SK-N-MC (cell line): ENCODE measurements at regions not wholly inside any gene's neighbourhood (a gene's known extent, or its start where the extent isn't known, plus 50 kb on each side); places are given as distances from the start of the nearest gene placed in this dataset.

Source experiments
- DNase-seq: peaks from one replicate; pipeline ENCODE4 v3.0.0-alpha.2; 2011; ENCODE audit warnings: low read depth, low spot score
- H3K27ac ChIP-seq: fragments of 200-600 bp; sonication (generic); 2 replicates; pipeline ENCODE4 v1.5.1; 2016; ENCODE audit warnings: mixed run types
- H3K36me3 ChIP-seq: fragments of 200-600 bp; sonication (generic); 2 replicates; pipeline ENCODE4 v1.6.1; 2017; ENCODE audit warnings: antibody characterized with exemption, low read length, mixed read lengths; ENCODE audit not compliant: insufficient read depth
- H3K4me3 ChIP-seq: fragments of 200-600 bp; sonication (generic); 2 replicates; pipeline ENCODE4 v1.5.1; 2016
- H3K9ac ChIP-seq: fragments of 200-600 bp; sonication (generic); 2 replicates; pipeline ENCODE4 v1.8.0; 2017; ENCODE audit warnings: mixed run types, mixed read lengths; ENCODE audit not compliant: insufficient read length
- H3K9me3 ChIP-seq: fragments of 200-600 bp; sonication (generic); 2 replicates; pipeline ENCODE4 v1.6.1; 2017; ENCODE audit warnings: low read depth, mild to moderate bottlenecking, antibody characterized with exemption, low read length, moderate library complexity, mixed read lengths
- EZH2 ChIP-seq: fragments of 200-600 bp; sonication (generic); IDR thresholded peaks from one replicate; pipeline ENCODE4 v1.6.1; 2017; ENCODE audit warnings: antibody characterized with exemption
- FOXP2 ChIP-seq: optimal IDR thresholded peaks from 2 replicates; pipeline ENCODE3; 2011; ENCODE audit warnings: mild to moderate bottlenecking, moderate library complexity; ENCODE audit not compliant: insufficient read depth; ENCODE audit errors: extremely low read length, control extremely low read depth
- POLR2AphosphoS5 ChIP-seq: IDR thresholded peaks from 2 replicates; pipeline ENCODE4 v1.6.1; 2012; ENCODE audit warnings: mild to moderate bottlenecking, low read depth, low read length, borderline replicate concordance

DNA sequence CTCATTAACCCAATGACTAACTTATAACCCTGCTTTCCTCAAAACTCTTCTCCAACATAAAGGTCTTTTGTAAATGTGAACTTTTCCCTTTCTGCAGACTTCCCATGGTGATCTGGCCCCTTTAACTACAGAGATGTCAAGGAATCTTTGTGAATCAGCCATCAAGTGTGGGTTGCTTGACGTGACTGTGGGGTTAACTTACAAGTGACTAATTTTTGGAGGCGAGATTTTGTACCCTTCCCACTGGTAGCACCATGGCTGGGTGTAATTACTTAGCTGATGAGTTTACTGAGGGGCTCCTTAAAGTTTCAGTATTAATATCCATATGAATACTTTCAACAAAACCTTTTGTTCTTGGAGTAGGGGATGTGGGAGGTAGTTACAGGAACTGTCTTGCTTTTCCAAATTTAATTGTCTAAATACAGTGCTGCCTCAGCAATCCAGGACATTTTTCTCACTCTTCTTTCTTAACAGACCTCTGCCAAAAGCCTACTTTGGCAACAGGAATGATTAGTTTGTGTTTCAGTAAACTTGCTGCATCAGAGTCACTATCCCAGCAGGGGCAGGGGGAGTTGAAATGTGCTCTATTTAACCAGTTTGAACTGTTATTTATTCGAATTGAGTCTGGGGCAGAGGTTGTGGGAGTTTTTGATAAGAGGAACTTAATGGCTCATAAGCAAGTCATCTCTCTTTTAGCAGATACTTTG lies 217.3 kb upstream of the FGGY start:
- Histone ChIP-seq H3K36me3 (no peaks in the 10 kb centered on the region), H3K27ac (no peak overlapping the region), H3K4me3 (no peak overlapping the region), H3K9me3 (no peaks in the 10 kb centered on the region), H3K9ac (no peak overlapping the region)
- DNase-seq, result no peak
- TF ChIP-seq POLR2AphosphoS5, result no peak
- no peak for TF ChIP-seq FOXP2
- no peak for TF ChIP-seq EZH2

DNA sequence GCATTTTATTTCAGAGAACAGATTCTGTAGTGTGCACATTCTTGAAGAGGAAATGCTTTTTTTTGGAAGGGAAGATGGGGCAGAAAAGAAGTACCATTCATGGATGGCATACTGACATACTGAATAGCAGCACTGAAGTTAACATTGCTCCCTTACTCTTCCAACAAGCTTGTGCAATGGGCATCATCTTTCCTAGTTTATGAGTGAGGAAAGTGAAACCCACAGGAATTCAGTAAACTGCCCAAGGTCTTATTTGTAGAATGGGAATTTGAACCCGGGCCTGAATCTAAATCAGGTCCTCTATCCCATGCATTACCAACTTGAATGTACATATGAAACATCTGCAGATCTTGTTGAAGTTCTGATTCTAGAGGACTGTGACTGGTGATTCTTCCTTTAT lies 215.7 kb upstream of the FGGY start:
- no peak for DNase-seq
- no peaks in the 10 kb centered on the region for H3K9me3 ChIP-seq
- H3K4me3 ChIP-seq, result no peak overlapping the region
- H3K36me3 ChIP-seq, result no peaks in the 10 kb centered on the region
- H3K9ac ChIP-seq, result no peak overlapping the region
- H3K27ac ChIP-seq, result no peak overlapping the region
- TF ChIP-seq POLR2AphosphoS5 (no peak), FOXP2 (no peak), EZH2 (no peak)

DNA sequence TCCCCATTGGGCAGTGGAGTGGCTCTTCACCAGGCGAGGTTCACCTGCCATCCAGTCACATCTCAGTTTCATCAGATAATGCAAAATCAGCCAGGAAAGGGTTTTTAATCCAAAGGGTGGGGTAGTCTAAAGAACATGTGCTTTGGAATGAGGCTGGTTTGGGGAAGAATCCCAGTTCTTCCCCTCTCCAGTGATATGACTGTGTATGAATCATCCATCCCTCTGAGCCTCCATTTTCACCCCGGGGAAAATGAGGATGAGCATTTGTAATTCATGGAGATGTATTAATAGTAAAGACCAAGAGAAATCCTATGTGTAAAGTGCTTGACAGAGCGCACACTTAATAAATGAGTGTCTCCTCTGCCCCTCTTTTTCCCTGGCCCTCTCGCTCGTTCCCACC lies 215.1 kb upstream of the FGGY start:
- no peak overlapping the region for H3K4me3 ChIP-seq
- no peak overlapping the region for H3K9ac ChIP-seq
- H3K36me3 ChIP-seq, result no peaks in the 10 kb centered on the region
- H3K27ac ChIP-seq, result no peak overlapping the region
- TF ChIP-seq EZH2 (no peak), FOXP2 (no peak), POLR2AphosphoS5 (no peak)
- DNase-seq, result no peak
- H3K9me3 ChIP-seq, result no peaks in the 10 kb centered on the region

- DNase-seq, result no peak
- no peak overlapping the region for H3K9ac ChIP-seq
These were observed 212.7 kb upstream of the FGGY start for GRCh38 chr1:59083946-59084865.

GRCh38 chr1:59085101-59085500 lies 211.8 kb upstream of the FGGY start:
- no peaks in the 10 kb centered on the region for H3K36me3 ChIP-seq
- no peak for DNase-seq
- H3K9ac ChIP-seq, result no peak overlapping the region
- no peak overlapping the region for H3K27ac ChIP-seq
- no peaks in the 10 kb centered on the region for H3K9me3 ChIP-seq
- no peak overlapping the region for H3K4me3 ChIP-seq
- no peak for TF ChIP-seq EZH2
- no peak for TF ChIP-seq FOXP2
- TF ChIP-seq POLR2AphosphoS5, result no peak

More at GRCh38 chr1:59083946-59084865, 212.7 kb upstream of the FGGY start:
- H3K9me3 ChIP-seq, result no peaks in the 10 kb centered on the region
- no peak overlapping the region for H3K4me3 ChIP-seq
- H3K36me3 ChIP-seq, result no peaks in the 10 kb centered on the region
- no peak overlapping the region for H3K27ac ChIP-seq
- no peak for TF ChIP-seq FOXP2
- no peak for TF ChIP-seq EZH2
- TF ChIP-seq POLR2AphosphoS5, result no peak

DNA sequence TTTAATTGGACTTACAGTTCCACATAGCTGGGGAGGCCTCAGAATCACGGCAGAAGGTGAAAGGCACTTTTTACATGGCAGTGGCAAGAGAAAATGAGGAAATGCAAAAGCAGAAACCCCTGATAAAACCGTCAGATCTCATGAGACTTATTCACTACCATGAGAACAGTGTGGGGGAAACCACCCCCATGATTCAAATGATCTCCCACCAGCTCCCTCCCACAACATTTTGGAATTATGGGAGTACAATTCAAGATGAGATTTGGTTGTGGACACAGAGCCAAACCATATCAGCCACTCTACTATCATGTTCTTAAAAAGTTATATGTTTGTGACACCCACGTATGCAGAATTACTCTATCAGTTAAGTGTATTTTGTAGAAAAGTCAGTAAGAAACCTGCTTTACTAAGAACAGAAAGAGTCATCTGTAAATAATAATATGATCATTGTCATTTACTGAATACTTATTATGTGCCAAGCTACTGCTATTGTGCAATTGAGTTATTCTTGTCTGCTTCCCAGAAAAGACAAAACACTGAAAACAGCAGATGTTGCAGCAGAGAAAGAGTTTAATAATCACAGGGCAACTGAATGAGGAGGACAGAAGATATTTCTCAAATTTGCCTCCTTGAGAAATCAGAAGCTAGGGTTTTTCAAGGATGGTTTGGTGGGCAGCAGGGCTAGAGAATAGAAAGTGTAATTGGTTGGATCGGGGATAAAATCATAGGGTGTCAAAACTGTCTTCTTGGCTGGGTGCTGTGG lies 207.7 kb upstream of the FGGY start:
- DNase-seq, result no peak
- TF ChIP-seq FOXP2 (no peak), POLR2AphosphoS5 (no peak), EZH2 (no peak)
- H3K36me3 ChIP-seq, result no peaks in the 10 kb centered on the region

DNA sequence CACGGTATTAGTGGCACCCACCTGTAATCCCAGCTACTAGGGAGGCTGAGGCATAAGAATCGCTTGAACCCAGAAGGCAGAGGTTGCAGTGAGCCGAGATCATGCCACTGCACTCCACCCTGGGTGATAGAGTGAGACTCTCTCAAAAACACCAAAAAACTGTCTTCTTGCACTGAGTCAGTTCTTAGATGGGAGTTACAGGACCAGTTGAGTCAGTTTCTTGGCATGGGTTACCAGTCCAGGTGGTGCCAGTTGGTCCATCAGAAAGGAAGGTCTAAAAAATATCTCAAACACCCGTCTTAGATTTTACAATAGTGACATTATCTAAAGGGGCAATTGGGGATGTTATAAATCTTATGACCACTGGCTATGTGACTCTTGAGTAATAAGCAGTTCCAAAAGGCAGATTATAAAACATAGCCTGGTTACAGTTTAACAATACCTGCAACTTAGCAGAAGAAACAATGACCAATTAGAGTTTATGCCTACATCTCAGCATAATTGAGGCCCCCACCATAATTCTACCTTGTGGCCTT lies 206.9 kb upstream of the FGGY start:
- no peak for DNase-seq
- H3K9ac ChIP-seq, result no peak overlapping the region
- H3K36me3 ChIP-seq, result no peaks in the 10 kb centered on the region
- no peak overlapping the region for H3K4me3 ChIP-seq
- no peaks in the 10 kb centered on the region for H3K9me3 ChIP-seq
- TF ChIP-seq FOXP2 (no peak), EZH2 (no peak), POLR2AphosphoS5 (no peak)
- no peak overlapping the region for H3K27ac ChIP-seq

More for the DNA sequence above, 207.7 kb upstream of the FGGY start:
- Histone ChIP-seq H3K27ac (no peak overlapping the region), H3K9me3 (no peaks in the 10 kb centered on the region), H3K4me3 (no peak overlapping the region), H3K9ac (no peak overlapping the region)

DNA sequence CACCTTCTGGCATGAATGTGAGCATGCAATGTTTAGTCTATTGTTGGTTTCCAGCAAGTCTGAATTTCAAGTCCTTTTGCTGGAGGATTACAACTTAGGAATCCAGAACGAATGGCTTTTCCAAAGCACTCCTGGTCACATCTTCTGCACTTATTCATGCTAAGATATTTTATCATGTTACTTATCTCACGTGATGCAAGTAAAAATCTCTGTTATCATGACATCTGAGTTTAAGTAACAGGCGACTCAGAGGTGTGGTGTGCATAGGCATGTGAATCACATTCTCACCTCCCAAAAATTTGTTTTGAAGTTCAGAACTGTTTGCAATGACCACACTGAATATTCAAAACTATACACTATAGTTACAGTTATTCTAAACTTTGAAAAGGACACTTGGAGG lies 204.8 kb upstream of the FGGY start:
- no peak for TF ChIP-seq EZH2
- TF ChIP-seq POLR2AphosphoS5, result no peak
- no peak for TF ChIP-seq FOXP2
- Histone ChIP-seq H3K4me3 (no peak overlapping the region), H3K9ac (no peak overlapping the region), H3K9me3 (no peaks in the 10 kb centered on the region), H3K36me3 (no peaks in the 10 kb centered on the region), H3K27ac (no peak overlapping the region)
- no peak for DNase-seq
